SK-N-MC (cell line): ENCODE measurements at regions not wholly inside any gene's neighbourhood (a gene's known extent, or its start where the extent isn't known, plus 50 kb on each side); places are given as distances from the start of the nearest gene placed in this dataset.

Experiments used
- EZH2 ChIP-seq: fragments of 200-600 bp; sonication (generic); IDR thresholded peaks from one replicate; pipeline ENCODE4 v1.6.1; 2017; ENCODE audit warnings: antibody characterized with exemption
- FOXP2 ChIP-seq: optimal IDR thresholded peaks from 2 replicates; pipeline ENCODE3; 2011; ENCODE audit warnings: mild to moderate bottlenecking, moderate library complexity; ENCODE audit not compliant: insufficient read depth; ENCODE audit errors: extremely low read length, control extremely low read depth
- POLR2AphosphoS5 ChIP-seq: IDR thresholded peaks from 2 replicates; pipeline ENCODE4 v1.6.1; 2012; ENCODE audit warnings: mild to moderate bottlenecking, low read depth, low read length, borderline replicate concordance

DNA sequence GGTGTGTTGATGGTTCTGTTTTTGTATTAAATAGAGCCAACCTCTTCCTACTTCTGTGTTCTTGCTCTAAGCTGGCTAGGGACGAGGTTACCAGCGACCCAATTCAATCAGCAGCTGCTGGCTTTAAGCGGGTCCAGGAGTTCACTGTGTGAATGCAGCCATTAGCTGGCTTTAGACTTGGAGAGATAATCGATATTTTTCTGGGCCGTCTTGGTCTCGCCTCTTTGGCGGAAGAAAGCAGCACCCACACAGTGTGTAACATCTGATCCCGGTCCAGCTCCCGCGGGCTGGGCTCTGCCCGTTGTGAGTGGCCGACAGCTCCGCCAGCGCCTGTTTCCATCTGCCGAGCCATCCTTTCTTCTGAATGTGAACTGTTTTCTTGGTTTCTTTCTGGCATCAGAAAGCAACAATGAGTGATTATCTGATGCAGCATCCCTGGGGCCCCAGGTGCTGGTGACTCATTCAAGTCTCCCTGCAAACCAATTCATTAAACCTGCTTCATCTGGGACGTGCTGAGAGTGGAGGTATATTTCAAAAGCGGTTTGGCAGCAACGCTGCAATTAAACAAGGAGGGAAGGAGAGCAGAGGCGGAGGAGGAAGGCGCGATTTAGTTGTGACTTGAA is 90.8 kb upstream of the IRX4 start:
- no peak for TF ChIP-seq EZH2
- TF ChIP-seq POLR2AphosphoS5: no peak
- TF ChIP-seq FOXP2: no peak
